ENCODE measurements at regions not wholly inside any gene's neighbourhood (a gene's known extent, or its start where the extent isn't known, plus 50 kb on each side); places are given as distances from the start of the nearest gene placed in this dataset.

DNA sequence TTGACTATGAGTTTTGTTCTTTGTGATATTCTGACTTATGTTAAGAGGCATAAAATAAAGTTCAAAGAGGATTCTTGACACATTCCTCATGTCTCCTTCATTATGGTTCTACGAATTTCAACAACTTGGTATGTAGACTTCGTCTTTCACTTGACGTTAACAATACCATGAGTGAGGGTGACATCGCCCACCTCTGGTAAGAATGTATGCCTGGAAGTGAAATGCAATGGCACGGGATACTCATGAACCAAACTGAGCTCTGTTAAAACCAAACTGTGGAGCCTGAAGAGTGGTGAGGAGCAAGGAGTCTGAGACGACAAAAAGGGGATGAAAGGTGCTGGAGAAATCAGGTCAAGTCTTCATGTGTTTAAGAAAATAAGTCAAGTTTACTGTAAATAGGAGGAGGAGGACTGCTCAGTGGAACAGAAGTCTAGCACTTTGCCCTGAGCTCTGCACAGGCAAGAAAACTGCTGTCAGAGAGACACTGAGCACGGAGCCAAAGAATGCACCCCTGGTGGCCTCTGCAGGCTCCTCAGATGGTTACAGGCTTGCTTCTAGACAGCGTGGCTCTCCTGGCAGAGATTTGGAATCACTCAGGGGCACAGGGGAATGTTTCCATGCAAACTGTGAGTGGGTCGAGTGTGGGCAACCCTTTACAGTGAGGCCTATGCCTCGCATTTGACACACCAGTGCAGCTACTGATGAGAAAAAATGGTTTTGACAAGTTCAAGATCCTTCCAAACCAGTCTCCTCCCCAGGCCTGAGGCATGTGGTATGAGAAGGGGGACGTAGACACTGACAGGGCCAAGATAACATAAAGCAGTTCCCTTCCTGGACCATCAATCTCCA lies 470.1 kb downstream of the IRX1 start:
- TF ChIP-seq, protein P1, sequence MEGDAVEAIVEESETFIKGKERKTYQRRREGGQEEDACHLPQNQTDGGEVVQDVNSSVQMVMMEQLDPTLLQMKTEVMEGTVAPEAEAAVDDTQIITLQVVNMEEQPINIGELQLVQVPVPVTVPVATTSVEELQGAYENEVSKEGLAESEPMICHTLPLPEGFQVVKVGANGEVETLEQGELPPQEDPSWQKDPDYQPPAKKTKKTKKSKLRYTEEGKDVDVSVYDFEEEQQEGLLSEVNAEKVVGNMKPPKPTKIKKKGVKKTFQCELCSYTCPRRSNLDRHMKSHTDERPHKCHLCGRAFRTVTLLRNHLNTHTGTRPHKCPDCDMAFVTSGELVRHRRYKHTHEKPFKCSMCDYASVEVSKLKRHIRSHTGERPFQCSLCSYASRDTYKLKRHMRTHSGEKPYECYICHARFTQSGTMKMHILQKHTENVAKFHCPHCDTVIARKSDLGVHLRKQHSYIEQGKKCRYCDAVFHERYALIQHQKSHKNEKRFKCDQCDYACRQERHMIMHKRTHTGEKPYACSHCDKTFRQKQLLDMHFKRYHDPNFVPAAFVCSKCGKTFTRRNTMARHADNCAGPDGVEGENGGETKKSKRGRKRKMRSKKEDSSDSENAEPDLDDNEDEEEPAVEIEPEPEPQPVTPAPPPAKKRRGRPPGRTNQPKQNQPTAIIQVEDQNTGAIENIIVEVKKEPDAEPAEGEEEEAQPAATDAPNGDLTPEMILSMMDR (IDR thresholded peaks at IDR 0.05; ENCODE audit: low read depth, low read length) = no peak
- DNase-seq (ENCODE audit: low read depth, low spot score) = no peak
- no peak overlapping the region for H3K4me3 ChIP-seq (ENCODE audit: low read depth, low read length)
- in situ Hi-C loops (cut with HindIII; ENCODE audit: low sequenced_read_pairs) = no loop called here

DNA sequence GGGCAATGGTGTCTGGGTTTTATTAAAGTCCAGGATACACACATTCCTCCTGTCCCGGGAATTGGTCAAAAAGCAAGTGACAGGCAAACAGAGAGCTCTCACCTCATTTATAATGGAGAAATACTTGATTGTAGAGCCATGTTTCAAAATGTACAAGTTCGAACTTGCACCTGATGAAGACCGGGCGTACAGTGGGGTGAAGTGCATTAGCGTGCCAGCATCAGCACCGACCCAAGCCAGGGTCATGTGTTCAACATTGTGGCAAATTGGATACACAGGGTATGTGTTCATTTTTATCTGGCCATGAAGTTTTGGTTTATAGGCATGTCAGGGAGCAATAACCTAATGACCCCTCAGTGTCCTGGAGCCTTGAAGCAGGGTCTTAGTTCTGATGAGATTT lies 472.5 kb downstream of the IRX1 start:
- in situ Hi-C loops (cut with HindIII; ENCODE audit: low sequenced_read_pairs) = no loop called here
- no peak overlapping the region for H3K4me3 ChIP-seq (ENCODE audit: low read depth, low read length)
- DNase-seq (ENCODE audit: low read depth, low spot score) = no peak
- TF ChIP-seq, protein P1 (IDR thresholded peaks at IDR 0.05; ENCODE audit: low read depth, low read length) = no peak

DNA sequence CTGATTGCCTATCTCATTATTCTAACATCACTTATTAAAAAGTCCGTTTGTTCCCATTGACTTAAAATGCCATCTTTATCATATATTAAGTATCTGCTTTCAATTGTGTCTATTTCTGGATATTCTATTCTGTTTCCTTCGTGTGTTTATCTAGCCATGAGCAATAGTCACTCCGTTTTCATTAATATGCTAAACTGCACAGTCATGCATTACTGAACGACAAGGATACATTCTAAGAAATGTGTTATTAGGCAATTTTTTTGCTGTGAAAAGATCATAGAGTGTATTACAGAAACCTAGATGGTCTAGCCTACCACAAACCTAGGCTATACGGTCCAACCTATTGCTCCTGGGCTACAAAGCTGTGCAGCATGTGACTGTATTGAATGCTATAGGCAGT lies 482.9 kb downstream of the IRX1 start:
- no peak for DNase-seq (ENCODE audit: low read depth, low spot score)
- TF ChIP-seq, protein P1 (IDR thresholded peaks at IDR 0.05; ENCODE audit: low read depth, low read length) = no peak
- H3K4me3 ChIP-seq (ENCODE audit: low read depth, low read length) = no peak overlapping the region
- in situ Hi-C loops (cut with HindIII; ENCODE audit: low sequenced_read_pairs) = no loop called here

DNA sequence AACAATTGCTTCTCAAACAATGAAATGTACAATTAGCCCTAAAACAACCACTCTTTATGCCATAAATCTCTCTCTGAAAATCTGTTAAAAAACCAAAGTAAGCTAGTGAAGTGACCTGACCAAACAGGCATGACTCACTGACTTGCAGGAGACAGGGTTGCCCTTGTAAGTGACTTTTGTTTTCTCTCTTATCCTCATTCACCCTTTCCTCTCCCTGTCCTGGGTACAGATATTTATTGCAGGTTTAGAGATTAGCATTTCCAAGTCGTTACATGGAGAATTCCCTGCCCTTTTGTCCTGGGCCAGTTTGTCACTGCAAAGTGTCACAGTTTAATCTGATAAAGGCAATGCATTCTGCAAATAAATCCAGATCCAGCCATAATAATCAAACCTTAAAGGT lies 484.2 kb downstream of the IRX1 start:
- no peak overlapping the region for H3K4me3 ChIP-seq (ENCODE audit: low read depth, low read length)
- TF ChIP-seq, protein P1 (IDR thresholded peaks at IDR 0.05; ENCODE audit: low read depth, low read length) = no peak
- no peak for DNase-seq (ENCODE audit: low read depth, low spot score)
- in situ Hi-C loops (cut with HindIII; ENCODE audit: low sequenced_read_pairs) = no loop called here

DNA sequence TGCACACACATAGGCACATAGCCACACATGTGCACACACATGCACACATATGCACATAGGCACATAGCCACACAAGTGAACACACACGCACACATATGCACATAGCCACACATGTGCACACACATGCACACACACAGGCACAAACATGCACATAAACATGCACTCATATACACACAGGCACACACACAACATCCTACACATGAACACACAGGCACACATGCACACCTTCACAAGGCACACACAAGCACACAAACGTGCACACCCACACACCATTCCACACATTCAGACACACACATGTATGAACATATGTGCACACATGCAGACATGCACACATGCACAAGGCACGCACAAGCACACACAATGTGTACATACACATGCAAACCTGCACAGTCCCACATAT lies 484.7 kb downstream of the IRX1 start:
- in situ Hi-C loops (cut with HindIII; ENCODE audit: low sequenced_read_pairs) = no loop called here
- DNase-seq (ENCODE audit: low read depth, low spot score) = no peak
- TF ChIP-seq, protein P1 (IDR thresholded peaks at IDR 0.05; ENCODE audit: low read depth, low read length) = no peak
- H3K4me3 ChIP-seq (ENCODE audit: low read depth, low read length) = no peak overlapping the region

DNA sequence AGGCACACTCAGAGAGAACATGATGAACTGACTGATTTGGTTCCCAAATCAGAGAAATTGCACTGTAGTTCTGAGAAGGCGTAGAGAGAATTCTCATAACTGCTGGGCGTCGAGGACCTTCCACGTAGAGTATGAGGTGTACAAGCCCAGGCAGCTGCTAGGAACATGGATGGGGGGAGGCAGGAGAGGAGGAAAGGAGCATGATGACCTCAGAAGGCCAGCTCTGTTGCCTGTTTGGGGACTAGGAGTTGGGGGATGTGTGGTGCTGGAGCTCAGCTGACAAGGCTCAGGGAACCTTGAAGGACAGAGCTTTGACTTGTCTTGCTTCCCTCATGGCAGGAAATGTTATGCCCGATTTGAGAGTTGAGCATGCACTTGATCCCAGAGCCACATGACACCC lies 485.4 kb downstream of the IRX1 start:
- in situ Hi-C loops (cut with HindIII; ENCODE audit: low sequenced_read_pairs) = no loop called here
- TF ChIP-seq, protein P1 (IDR thresholded peaks at IDR 0.05; ENCODE audit: low read depth, low read length) = no peak
- no peak for DNase-seq (ENCODE audit: low read depth, low spot score)
- H3K4me3 ChIP-seq (ENCODE audit: low read depth, low read length) = no peak overlapping the region

Data from astrocyte of the spinal cord (primary cell).